ENCODE measurements at regions not wholly inside any gene's neighbourhood (a gene's known extent, or its start where the extent isn't known, plus 50 kb on each side); places are given as distances from the start of the nearest gene placed in this dataset.

- TF ChIP-seq POLR2A (IDR thresholded peaks at IDR 0.05; ENCODE audit: low read depth, low read length), result no peak
- TF ChIP-seq TAF1 (IDR thresholded peaks at IDR 0.05; ENCODE audit: low read depth, low read length), result no peak
- no peak for TF ChIP-seq POLR2AphosphoS5 (IDR thresholded peaks at IDR 0.05; ENCODE audit: low read depth, low read length)
- TF ChIP-seq POU2F2 (IDR thresholded peaks at IDR 0.05; ENCODE audit: low read depth, low read length), result no peak
Observed at GRCh38 chr4:132737344-132737743, 411.8 kb upstream of the PCDH10 start.

All from GM12891 (cell line).